Left lung (tissue), 4 donors: ENCODE measurements at regions not wholly inside any gene's neighbourhood (a gene's known extent, or its start where the extent isn't known, plus 50 kb on each side); places are given as distances from the start of the nearest gene placed in this dataset.

ENCODE experiments used
- ATAC-seq: fragments of 200-7000 bp; cut with Tn5 transposase; one replicate; pipeline ENCODE4 v1.9.1; 2020; ENCODE audit warnings: moderate library complexity
- DNase-seq, 4 donors: peaks; one replicate each; pipeline ENCODE4 v3.0.0-alpha.2; 2013 to 2020
- H3K27ac ChIP-seq, 2 donors: fragments of 200-600 bp; sonication (generic) in 1 of 2; one replicate each; pipeline versions ENCODE4 v1.5.0 to v1.8.0; 2020 to 2021
- H3K27me3 ChIP-seq, 2 donors: fragments of 200-600 bp; sonication (generic) in 1 of 2; one replicate each; pipeline versions ENCODE4 v1.5.0 to v1.8.0; 2020 to 2021
- H3K36me3 ChIP-seq, 2 donors: fragments of 200-600 bp; sonication (generic) in 1 of 2; one replicate each; pipeline versions ENCODE4 v1.5.0 to v1.8.0; 2020 to 2021
- H3K4me1 ChIP-seq, 2 donors: fragments of 200-600 bp; one replicate each; pipeline ENCODE4 v1.8.0; 2021
- H3K4me3 ChIP-seq, 2 donors: fragments of 200-600 bp; sonication (generic) in 1 of 2; one replicate each; pipeline versions ENCODE4 v1.5.0 to v1.8.0; 2020 to 2021; ENCODE audit warnings: mild to moderate bottlenecking in 1 of 2
- H3K9me3 ChIP-seq, 2 donors: fragments of 200-600 bp; sonication (generic) in 1 of 2; one replicate each; pipeline versions ENCODE4 v1.5.0 to v1.8.0; 2020 to 2021
- intact Hi-C, 2 donors: fragments of 100-400 bp; cut with DNase I; formaldehyde crosslinking; loops; one replicate each; pipeline versions ENCODE4 v1.11.2 to v1.14.2; 2022
- TF ChIP-seq, protein P1 (sequence below), 2 donors: fragments of 200-600 bp; sonication (generic) in 1 of 2; IDR thresholded peaks; one replicate each; pipeline versions ENCODE4 v1.5.0 to v1.8.0; 2021; ENCODE audit warnings: antibody characterized with exemption in 2 of 2
- donor health status: DM: no; HTN: yes; CAD: no.
- donor health status: DM: no; HTN: no; CAD: no.

DNA sequence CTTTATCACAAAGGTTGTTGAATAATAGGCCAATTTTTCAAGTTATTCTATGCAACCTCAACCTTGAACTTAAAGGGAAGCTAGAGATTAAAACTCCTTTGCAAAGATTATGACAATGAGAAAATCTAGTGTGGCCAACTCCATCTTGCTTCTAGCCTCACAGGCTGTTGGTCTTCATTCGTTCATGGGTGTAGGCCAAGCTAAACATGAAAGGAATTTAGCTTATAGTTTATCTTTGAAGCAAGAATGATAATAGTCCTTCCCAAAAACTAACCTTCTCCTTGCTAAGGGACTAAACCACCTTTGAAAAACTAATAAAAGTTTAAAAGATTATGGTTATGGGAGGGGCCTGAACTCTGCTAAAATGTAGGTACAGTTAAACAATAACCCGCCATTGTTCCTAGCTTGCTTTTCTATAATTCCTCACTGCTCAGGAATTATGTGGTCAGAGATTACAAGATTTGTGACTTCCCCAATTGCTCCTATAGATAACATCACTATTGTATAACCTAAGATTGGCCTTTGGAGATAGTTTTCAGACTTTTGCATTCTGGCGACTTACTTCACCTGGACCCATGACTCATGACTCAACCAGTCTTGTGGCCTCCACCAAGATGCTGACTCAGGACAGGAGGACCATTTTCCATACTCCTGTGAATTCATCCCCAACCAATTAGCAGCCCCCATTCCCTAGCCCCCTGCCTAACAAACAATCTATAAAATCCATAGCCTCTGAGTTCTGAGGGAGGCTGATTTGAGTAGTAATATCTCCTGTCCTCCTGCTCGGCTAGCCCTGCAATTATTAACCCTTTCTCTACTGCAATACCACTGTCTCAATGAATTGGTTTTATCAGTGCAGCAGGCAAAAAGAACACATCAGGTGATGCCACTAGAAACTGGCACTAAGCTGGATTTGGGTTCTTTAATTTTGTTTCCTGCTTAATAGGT, 154.5 kb downstream of the CD83 start:
- intact Hi-C loops, result no loop called here
- DNase-seq (no peak), ATAC-seq (no peak)
- TF ChIP-seq, protein P1, sequence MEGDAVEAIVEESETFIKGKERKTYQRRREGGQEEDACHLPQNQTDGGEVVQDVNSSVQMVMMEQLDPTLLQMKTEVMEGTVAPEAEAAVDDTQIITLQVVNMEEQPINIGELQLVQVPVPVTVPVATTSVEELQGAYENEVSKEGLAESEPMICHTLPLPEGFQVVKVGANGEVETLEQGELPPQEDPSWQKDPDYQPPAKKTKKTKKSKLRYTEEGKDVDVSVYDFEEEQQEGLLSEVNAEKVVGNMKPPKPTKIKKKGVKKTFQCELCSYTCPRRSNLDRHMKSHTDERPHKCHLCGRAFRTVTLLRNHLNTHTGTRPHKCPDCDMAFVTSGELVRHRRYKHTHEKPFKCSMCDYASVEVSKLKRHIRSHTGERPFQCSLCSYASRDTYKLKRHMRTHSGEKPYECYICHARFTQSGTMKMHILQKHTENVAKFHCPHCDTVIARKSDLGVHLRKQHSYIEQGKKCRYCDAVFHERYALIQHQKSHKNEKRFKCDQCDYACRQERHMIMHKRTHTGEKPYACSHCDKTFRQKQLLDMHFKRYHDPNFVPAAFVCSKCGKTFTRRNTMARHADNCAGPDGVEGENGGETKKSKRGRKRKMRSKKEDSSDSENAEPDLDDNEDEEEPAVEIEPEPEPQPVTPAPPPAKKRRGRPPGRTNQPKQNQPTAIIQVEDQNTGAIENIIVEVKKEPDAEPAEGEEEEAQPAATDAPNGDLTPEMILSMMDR (IDR thresholded peaks at IDR 0.05), result no peak
- Histone ChIP-seq H3K4me3 (no peak overlapping the region), H3K27ac (no peak overlapping the region), H3K36me3 (no peaks in the 10 kb centered on the region), H3K27me3 (no peaks in the 10 kb centered on the region), H3K9me3 (no peaks in the 10 kb centered on the region), H3K4me1 (peaks cover 4 to 38% of the 10 kb centered on the region in 2 donors)

DNA sequence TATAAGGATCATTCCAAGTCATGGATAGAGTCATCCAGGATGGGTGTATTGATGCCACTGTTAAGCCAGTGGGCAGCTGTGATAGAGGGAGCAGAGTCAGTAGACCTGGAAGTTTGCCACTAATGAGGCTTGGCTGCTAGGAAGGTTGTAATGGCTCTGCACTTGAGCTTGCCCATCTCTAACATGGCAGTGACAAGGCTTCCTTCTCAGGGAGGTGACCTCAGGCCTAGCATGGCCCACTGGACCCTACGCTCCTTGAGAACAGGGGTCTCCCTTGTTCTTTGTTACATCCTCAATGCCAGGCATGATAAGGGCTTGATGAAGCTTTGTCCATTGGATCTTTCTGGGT, 155.1 kb downstream of the CD83 start:
- no peak for ATAC-seq
- TF ChIP-seq, protein P1 (IDR thresholded peaks at IDR 0.05), result no peak
- no peak for DNase-seq
- H3K27ac ChIP-seq, result no peak overlapping the region
- H3K36me3 ChIP-seq, result no peaks in the 10 kb centered on the region
- intact Hi-C loops, result no loop called here
- no peaks in the 10 kb centered on the region for H3K27me3 ChIP-seq
- H3K4me1 ChIP-seq, result peaks cover 4 to 43% of the 10 kb centered on the region in 2 donors
- no peak overlapping the region for H3K4me3 ChIP-seq
- H3K9me3 ChIP-seq, result no peaks in the 10 kb centered on the region

- no peaks in the 10 kb centered on the region for H3K9me3 ChIP-seq
- H3K27ac ChIP-seq, result no peak overlapping the region
Measured at GRCh38 chr6:14273191-14273590, 155.6 kb downstream of the CD83 start.

DNA sequence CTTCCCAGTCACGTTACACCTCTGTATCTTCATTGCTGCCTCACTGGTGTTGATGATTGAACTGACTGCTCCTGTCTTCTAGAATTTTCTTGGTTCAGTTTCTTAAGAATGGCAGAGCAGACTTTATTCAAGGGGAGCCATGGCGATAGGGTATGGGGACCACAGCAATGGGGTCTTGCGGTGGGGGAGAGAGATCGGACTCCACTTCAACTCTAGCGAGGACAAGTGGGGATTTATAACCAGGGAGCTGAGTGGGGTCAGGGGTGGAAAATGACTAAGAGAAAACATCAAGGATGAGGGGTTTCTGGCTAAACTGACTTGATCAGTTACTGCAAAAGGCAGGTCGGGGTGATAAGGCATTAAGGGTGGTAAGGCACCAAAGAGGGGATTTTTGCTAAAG, 156.4 kb downstream of the CD83 start:
- no peak overlapping the region for H3K27ac ChIP-seq
- DNase-seq (no peak), ATAC-seq (no peak)
- H3K4me1 ChIP-seq, result peaks cover 4 to 43% of the 10 kb centered on the region in 2 donors
- TF ChIP-seq, protein P1 (IDR thresholded peaks at IDR 0.05), result no peak
- H3K27me3 ChIP-seq, result no peaks in the 10 kb centered on the region
- H3K4me3 ChIP-seq, result no peak overlapping the region
- intact Hi-C loops, result no loop called here
- H3K36me3 ChIP-seq, result no peaks in the 10 kb centered on the region
- no peaks in the 10 kb centered on the region for H3K9me3 ChIP-seq

More at GRCh38 chr6:14273191-14273590, 155.6 kb downstream of the CD83 start:
- TF ChIP-seq, protein P1 (IDR thresholded peaks at IDR 0.05), result no peak
- Histone ChIP-seq H3K27me3 (no peaks in the 10 kb centered on the region), H3K4me3 (no peak overlapping the region), H3K4me1 (peaks cover 4 to 43% of the 10 kb centered on the region in 2 donors), H3K36me3 (no peaks in the 10 kb centered on the region)
- no peak for ATAC-seq
- intact Hi-C loops, result no loop called here
- no peak for DNase-seq

DNA sequence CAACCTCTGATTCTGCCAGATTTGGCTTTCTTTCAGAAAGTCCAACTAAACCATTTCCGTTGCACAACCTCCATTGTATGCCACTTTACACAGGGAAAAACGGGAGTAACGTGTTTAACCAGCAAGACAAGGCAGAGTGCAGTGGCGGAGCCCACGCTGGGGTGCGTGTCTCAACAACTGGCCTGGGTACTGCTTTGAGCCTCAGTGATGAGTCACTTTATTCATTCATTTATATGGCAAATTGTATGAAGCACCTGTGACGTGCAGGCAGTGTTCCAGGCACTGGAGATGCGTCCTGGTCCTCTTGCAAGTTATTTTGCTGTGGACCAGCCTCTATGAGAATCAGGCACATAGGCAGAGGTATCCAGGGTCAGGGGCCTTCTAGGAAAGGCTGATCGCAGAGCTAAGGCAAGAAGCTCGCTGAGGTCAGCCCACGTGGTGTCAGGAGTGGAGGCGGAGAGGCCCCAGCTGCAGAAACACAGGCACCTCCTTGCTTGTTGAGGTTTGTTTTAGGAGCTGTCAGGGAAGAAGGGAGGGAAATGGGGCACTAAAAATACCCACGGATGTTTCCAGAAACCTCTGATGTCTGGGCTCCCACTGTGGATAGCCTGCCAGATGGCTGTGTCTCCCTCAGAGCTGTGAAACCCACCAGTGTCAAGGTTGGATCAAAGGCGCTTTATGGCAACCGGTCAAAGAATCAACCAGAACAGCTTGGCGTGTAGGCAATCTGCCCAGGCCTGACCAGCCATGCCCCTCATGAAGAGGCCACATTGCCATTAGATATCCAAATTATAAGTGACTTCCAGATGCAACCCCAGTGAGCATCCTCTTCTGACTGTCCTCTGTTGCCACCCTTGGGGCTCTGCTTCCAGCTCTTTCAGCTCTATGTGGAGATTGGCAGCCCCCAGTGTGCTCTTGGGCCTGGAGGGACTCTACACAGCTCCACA, 157.2 kb downstream of the CD83 start:
- no peaks in the 10 kb centered on the region for H3K36me3 ChIP-seq
- ATAC-seq (peak; percentile 4), DNase-seq (peak in 1 of 4 donors; percentile 56)
- H3K27me3 ChIP-seq, result no peaks in the 10 kb centered on the region
- peaks cover 4 to 43% of the 10 kb centered on the region in 2 donors for H3K4me1 ChIP-seq
- H3K4me3 ChIP-seq, result no peak overlapping the region
- H3K9me3 ChIP-seq, result no peaks in the 10 kb centered on the region
- no peak overlapping the region for H3K27ac ChIP-seq
- TF ChIP-seq, protein P1 (IDR thresholded peaks at IDR 0.05), result no peak
- intact Hi-C loops, result no loop called here
